HG03460 (cell line): ENCODE measurements at regions not wholly inside any gene's neighbourhood (a gene's known extent, or its start where the extent isn't known, plus 50 kb on each side); places are given as distances from the start of the nearest gene placed in this dataset.
"Not testable (repeated sequence)": the region's sequence is repeated elsewhere in the genome, so short reads cannot be mapped to it uniquely, and the experiment has no call there.

Experiments
- ATAC-seq: cut with Tn5 transposase; IDR thresholded peaks from one replicate; pipeline ENCODE4 v1.9.1; 2021; ENCODE audit not compliant: unreplicated experiment

DNA sequence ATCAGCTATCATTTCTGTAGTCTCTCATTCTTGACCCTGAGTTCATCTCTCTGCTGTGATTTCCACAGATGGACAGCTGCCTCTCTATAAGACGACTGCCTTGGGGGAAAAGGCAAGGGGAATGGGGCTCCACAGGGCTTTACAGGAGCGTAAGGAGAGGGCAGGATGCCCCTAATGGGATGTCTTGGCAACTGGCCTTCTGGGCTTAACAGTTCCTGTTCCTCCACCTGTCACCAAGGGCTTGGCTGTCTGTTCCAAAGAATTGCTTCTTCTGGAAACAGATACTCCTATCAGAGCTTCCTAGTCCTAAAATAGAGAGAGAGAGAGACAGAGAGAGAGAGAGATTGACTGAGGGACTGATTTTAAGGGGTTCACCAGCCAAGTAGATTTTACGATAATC lies 181.9 kb downstream of the TMEM200A start:
- ATAC-seq: no peak

DNA sequence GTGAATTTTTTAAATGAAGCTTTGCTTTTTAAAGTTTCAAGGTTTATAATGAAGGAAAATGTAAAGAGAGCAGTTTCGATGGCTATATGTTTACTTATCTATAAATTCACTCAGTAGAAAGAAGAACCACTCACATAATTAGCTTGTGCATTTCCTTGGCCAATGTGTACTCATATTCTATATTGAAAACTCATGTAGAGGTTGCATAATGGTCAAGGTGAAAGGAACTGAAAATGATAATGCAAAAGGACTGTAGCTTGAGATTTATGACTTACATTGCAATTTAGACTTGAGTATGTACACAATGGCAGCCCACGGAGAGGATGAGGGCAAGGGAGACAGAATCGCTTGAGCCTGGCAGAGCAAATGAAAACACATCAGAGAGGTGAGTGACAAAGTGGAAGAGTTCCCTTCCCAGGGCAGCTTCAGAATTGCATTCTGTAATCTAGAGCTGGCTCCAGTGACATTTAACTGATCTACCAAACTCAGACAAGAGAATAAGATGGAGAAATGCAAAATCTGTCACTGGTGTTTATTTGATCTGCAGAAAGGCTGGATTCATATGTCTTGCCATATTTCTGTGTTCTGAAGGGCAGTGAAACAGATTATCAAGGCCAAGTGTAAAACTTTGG lies 191.8 kb downstream of the TMEM200A start:
- no peak for ATAC-seq

DNA sequence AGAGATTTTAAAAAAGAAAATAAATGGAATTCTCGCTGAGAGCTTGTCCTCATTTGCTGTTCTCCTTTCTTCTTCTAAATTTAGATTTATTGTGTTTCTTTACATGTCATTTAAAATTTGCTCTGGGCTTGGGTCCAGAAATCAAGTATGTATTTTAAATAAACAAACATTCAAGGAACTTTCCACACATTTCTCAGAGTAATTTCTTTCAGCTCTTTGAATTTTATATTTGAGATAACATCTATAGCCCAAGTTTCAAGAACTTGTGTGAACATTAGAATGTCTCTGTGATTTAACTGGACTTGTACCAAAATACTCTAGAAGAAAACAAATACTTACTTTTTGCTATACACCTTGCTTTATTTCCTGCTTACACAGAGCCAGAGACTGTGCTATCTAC lies 192.3 kb downstream of the TMEM200A start:
- no peak for ATAC-seq

DNA sequence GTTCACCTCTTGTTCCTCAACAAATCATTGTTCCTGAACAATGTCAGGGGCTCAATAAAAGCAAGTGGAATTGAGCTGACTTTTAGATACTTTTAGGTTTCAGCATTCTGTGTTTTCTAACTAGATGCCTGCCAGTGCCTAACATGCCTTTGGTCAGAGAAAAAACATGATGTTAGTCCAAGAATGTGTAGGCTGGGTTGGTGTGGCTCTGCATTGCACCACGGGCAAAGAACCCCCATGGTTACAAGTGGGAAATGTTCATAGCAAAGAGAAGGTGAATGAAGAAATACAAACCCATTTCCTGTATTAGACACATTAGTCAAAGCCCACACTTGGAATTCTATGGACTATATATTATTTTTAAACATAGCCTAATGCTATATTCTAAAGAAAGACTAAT lies 193.3 kb downstream of the TMEM200A start:
- no peak for ATAC-seq

DNA sequence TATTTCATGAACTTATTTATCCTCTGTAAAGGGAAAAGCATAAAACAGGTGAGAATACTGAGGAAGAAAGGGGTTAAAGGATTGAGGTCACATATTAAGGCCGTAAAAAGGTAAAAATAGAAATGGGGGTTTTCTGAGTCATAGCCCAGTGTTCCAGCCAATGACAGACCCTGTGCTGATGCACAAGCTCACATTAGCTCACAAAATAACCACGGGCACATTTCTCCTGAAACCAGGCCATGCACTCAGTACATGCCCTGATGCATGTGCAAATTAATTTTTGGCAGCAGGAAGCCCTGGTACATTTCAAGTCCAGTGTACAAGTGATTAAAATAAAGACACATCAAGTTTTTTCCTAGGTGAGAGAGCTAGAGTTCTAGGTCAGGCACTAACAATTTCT lies 194.4 kb downstream of the TMEM200A start:
- ATAC-seq: no peak

DNA sequence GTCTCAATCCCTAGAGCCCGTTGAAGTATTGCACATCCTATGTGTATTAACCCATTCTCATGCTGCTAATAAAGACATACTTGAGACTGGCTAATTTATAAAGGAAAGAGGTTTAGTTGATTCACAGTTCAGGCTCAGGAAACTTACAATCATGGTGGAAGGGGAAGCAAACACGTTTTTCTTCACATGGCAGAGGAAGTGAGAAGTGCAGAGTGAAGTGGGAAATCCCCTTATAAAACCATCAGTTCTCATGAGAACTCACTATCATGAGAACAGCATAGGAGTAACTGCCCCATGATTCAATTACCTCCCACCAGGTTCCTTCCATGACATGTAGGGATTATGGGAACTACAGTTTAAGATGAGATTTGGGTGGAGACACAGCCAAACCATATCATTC lies 195.3 kb downstream of the TMEM200A start:
- ATAC-seq: not testable (repeated sequence)

DNA sequence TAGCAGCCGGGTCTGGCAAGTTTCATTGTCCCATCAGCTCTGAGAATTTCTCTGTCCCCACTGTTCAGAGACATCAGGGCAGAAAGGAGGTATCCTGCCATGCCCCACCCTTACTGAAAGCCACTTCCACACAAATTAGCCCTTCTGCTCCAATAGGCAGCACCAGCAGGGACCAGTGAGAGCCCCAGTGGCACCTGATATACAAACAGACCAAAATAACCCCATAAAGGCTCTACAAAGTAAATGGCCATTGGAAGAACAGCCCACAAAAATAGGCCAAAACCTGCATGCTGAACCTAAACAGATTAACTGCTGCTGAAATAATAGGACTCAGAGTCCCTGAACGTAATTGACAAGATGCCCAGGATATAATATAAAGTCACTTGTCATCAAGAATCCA lies 199.9 kb downstream of the TMEM200A start:
- ATAC-seq: no peak

DNA sequence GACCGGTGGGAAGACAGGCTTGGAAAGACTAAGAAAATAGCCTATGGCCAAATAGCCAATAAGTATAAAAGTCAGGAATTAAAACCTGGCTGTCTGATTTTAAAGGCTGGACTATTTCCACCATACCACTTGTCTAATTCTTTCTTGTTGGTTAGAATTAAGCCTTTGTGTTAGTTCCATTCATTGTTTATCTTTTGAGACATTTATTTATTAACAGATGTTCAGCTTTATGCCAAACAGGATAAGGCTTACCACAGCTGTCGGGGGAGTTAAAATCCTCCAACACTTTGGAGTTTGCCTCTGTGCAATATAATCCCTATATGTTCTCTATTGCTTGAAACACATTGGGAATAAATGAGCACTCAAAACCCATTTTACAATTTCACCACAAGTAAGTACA lies 208.3 kb downstream of the TMEM200A start:
- ATAC-seq: no peak

DNA sequence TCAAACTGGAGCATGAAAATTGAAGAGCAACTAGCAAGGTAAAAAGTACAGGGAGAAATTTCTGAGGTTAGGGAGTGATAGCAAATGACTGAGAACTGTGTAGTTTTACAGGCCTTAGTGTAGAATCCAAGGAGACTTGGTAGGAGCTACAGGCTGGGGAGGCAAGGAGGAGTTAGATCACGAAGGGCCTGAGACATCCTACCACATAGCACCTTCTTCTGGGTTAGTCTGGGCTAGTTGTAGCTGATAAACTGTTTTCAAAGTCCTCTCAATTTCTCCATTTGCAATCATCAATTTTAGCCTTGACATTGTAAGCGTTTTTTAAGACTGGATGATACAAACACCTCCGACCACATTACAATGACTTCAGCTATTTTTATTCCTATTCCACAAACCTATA lies 209.7 kb downstream of the TMEM200A start:
- ATAC-seq: no peak

DNA sequence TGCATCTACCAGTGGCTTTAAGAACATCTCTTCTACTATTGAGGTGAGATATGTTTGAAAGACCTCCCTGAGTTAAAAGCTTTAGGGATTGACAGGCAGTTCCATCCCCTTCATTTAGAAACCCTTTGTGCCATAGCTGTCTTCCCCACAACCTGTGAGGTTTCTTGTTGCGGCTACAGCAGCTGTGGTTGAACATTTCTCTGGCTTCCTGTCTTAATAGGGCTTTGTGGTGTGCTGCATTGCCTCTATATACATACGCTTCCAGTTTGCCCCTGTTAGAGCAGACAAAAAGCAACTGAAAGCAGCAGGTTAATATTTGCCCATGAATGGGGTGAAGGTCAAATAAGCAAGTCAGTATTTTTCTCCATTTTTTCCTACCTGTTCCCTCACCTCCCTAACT lies 210.2 kb downstream of the TMEM200A start:
- peak; percentile 100 for ATAC-seq

DNA sequence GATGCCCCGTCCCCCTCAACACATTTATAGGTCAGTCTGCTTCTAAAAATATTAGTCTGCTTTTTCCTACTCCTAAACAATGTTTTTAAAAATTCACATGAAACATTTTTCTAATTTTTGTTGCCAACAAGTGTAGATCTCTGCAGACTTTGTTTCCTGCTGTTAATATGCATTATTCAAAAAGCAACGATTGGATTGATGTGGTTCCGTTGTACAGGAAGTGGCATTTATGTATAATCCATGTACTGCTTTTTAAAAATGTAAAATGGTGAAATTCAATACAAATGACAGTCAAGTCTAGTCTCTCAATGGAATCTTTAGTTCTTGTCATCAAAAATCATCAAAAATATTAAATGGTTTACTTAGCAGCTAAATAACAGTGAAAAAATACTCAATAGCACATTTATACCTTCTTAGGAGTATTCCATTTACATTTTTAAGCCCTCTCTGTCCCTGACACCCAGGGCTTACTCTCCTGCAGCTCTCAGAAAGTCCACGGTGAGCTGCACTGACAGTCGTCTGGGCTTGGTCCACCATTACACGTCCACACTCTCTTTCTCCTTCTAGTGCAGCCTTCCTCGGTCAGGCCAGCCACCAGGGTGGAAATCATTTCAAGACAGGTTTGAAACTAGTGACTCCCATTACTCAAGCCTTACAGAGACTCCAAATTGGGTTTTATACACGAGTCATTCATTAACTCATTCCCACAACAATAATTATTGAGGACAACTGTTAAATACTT lies 211.5 kb downstream of the TMEM200A start:
- ATAC-seq: no peak

DNA sequence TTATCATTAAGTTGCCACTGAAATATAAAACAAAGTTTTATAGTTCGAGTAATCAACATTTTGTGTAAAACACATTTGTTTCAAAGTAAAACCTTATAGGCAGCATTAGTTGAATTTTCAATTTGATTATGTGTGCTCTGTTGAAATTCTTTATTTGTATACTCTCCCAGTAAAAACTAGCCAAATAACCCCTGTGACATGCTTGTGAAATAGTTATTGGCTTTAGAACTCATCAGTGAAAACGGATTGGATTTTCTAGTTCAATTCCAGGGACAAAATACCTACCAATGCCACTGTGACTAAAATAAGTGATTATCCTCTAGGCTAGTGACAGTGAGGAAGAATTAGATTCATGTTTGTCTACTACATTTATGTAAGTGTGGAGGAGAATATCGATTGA lies 212.9 kb downstream of the TMEM200A start:
- ATAC-seq: no peak

DNA sequence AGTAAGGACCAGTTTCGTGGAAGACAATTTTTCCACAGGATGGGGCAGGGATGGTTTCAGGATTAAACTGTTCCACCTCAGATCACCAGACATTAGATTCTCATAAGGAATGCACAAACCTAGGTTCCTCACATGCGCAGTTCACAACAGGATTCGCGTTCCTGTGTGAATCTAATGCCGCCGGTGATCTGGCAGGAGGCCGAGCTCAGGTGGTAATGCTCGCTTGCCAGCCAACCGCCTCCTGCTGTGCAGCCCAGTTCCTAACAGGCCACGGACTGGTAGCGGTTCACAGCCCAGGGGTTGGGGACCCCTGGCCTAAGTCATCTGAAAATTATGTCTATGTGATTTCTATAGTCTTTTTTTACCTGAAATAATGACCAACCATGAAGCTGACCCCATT lies 217.5 kb downstream of the TMEM200A start:
- no peak for ATAC-seq

DNA sequence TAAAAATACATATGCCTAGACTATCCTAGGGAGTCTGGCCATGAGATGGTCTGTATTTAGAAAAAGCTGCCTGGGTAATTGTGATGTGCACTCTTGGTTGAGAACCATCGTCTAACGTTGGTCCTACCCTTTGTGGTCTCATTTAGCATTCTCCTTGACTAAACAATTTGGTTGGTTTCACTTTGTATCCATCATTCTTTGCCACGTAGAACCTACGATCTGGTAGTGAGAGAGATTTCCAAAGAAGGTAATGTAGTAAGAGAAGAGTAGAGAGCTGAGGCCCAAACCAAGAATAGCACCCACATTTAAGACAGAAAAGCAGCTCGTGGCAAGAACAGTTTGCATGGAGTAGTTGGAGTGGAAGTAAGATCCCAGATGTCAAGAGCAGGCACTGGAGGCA lies 219.8 kb downstream of the TMEM200A start:
- no peak for ATAC-seq

DNA sequence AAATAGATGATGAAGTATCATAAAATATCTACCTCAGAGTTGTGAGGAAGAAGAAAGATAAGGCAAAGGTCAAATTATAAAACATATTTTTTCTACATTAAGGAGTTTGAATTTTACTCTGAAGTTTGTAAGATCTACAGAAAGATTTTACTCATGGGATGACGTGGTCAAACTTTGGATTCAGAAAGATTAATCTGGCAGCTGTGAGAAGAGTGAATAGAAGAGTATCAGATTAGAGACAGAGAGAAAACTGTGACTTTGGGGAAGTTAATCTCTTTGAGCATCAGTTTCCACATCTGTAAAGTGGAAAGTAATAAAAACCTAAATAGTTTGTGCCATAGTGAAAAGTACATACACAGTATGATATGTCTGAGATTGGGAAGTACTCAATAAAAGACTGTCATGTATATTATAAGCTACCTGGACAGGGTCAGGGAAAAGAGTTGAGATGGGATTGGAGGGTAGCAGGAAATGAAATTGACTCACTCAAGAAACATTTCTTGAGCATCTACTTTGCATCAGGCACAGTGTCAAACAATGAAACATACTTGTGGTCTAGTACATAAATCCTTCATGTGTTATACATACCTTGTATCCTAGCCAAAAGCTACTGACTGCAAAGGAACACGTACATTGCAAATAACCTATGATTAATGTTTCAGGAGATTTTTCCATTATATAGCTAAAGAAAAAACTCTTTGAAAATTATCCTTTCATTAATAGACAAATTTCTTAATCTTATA lies 222.1 kb downstream of the TMEM200A start:
- ATAC-seq: no peak

DNA sequence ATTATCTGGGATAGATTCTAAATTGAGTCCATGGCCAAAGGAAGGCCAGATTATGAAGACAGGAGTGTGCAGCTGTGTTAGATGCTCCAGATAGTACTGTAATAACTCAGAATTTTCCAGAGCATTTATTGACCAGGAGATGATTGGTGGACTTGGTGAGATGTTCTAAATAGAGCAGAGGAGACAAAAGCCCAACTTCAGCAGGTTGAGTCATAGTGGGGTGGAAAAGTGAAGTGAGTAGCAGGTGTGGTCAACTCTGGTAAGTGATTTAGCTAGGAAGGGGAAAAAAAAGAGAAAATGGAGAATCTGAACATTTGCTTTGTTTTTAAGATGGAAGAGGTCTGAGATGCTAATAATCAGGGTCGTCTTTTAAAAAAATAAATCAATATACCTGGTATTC lies 227.4 kb downstream of the TMEM200A start:
- no peak for ATAC-seq

DNA sequence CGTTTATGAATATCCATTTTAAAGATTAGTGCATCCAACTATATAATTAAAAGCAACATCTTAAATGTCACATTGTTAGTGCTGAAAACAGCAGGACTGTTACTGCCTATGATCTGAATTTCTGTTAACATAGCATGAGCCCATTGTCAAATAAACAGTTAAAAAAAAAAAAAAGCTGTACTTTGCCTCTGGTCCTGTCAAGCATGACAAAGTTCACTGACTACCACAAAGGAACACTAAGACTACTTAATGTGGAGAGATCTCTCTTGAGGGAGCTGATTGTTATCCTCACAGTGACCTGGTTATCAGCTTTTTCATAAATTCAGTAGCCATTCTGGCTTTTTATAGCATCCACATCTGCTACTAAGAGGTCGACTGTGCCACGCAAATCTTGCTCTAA lies 228.1 kb downstream of the TMEM200A start:
- no peak for ATAC-seq

DNA sequence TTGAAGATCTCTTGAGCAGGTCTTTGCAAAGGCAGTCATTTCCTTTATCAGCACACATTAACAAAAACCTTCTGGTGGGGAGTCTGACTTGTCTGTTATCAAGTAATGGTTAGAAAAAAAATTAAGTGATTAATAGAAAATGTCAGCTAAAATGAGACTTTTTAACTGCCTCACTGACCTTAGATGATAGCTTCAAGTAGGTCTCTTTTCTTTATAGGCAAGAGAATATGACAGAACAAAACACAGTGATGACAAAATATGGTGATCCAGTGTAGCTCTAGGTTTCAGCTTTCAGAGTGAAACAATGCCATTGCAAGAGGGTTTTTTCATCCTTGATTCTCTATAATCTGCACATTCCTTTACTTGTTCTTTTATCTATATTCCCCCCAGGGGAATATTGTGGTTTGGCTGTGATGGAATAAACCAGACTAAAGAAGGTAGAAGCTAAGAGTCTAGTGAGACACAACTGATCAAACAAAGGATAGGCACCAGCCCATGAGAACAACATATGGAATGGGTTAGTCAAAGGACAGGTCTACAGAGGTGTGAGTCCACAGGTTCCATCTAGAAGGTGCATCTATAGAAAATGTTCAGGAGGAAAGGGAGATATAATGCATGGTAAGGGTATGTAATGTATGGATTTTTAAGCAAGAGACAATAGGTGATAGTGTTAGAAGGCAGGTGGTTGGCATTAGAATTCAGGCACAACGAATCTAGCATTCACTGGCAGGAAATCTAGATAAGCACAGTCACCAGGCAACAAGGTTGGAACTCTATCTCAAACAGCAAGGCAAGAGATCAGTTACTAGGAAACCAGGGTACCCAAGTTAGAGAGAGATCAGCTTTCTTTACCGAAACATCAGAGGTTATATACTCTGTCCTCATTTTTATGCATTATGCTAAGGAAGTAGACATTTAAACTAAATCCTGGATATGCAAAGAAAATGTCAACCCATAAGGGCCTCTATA lies 228.9 kb upstream of the SMLR1 start:
- ATAC-seq: no peak

DNA sequence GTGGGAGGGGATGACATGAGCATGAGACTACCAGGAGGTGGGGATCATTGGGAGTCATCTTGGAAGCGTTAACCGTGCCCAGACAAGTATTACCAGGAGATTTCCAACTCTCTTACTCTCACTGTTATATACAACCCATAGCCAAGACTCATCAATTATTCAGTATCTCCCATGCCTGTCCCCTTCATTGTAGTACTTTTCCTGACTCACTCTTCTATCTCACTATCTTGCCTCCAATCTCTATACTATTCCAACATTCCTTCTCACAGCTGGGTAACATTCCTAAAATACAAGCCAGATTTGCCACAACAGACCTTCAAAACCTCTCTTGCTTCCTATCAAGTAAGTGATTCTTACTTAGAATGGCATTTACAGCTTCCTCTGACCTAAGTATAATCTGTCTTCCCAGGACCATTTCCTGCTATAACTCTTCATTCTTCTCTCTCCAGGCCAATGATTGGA lies 226.3 kb upstream of the SMLR1 start:
- ATAC-seq: no peak

DNA sequence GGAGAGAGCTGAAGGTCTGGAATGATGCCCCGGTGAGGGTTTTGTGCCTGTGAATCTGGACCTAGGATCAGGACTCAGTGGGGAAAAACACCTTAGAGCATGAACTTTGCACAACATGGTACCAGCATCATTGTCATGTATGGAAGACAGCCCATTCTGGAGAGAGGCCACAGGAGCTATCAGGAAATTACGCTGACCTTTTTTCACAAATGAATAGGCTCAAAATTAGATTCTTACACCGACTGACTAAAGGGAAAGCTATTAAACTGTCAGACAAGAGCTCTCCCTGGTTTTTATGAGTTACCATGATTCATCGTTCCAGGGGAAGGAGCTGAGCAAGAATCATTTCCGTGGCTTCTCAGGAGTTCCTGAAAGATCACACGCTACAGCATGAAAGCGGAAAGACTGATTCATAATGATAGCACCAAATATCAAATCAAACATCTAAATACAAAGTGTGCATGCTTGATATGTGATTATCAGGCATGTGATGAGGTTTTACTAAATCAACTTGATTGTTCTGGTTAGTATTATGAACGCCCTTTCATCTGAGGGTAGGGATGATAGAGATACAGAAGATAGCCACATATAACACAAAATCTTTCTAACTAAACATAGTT lies 224.9 kb upstream of the SMLR1 start:
- ATAC-seq: no peak

DNA sequence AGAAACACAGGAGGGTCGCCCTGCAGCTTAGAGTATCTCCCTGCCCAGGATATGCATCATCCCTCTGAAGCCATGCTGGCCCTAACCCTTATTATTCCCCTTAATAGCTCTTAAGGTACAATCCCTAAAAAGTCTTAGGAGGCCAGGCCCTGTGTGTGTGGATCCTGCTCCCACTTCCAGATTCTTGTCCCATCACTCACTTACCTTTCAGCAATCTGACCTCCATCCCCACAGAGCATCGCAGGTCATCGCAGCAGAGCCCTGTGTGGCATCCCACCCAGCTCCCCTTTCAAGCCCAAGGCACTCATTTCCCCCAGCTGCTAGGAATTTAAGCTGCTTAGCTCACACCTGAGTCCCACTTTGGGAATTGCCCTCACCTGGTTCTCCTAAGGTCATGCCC lies 223.8 kb upstream of the SMLR1 start:
- ATAC-seq: no peak
